Omental fat pad (tissue), 3 donors: ENCODE measurements at regions not wholly inside any gene's neighbourhood (a gene's known extent, or its start where the extent isn't known, plus 50 kb on each side); places are given as distances from the start of the nearest gene placed in this dataset.

Experiments used
- ATAC-seq: fragments of 150-250 bp; one replicate; pipeline ENCODE4 v1.9.1; 2016; ENCODE audit warnings: mild to moderate bottlenecking, moderate library complexity; ENCODE audit not compliant: low FRiP score
- DNase-seq: peaks from one replicate; pipeline ENCODE4 v3.0.0-alpha.2; 2019; ENCODE audit warnings: low spot score
- TF ChIP-seq, protein P1 (sequence below), 3 donors: fragments of 450-650 bp; IDR thresholded peaks; one replicate each; pipeline ENCODE4 v1.5.1; 2016 to 2017; ENCODE audit warnings: antibody characterized with exemption in 3 of 3, mild to moderate bottlenecking in 3 of 3, moderate library complexity in 2 of 3

DNA sequence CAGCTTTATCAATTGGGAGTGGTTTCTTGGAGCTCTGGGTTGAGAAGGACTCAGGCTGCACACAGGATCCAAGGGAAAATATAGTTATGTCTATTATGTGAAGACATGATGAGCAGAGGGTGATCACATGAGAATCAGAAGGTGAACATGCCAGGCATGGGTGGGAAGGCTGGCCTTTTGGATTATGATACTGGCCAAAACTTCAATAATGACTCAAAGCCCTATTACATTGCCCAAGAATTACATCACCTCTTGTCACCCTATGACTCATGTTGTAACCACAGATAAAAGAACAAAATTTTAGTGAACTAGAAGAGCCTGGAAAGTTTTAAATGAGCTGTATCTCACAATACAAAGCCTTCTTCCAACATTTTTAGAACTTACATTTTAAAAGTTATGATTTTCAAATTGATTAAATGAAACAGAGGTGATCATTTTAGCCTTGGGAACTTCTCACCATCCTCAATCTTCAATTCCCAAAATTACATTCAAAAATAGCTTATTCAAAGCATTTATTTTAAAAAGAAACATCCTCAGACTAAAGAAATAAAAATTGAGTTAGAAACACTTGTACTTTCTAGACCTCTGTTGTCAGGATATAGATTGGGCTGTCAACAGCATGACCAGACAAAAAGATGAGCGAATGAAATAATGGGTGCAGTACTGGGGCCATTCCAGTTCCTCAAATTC lies 428.3 kb downstream of the MBD2 start:
- no peak for DNase-seq
- ATAC-seq, result peak; percentile 70
- TF ChIP-seq, protein P1, sequence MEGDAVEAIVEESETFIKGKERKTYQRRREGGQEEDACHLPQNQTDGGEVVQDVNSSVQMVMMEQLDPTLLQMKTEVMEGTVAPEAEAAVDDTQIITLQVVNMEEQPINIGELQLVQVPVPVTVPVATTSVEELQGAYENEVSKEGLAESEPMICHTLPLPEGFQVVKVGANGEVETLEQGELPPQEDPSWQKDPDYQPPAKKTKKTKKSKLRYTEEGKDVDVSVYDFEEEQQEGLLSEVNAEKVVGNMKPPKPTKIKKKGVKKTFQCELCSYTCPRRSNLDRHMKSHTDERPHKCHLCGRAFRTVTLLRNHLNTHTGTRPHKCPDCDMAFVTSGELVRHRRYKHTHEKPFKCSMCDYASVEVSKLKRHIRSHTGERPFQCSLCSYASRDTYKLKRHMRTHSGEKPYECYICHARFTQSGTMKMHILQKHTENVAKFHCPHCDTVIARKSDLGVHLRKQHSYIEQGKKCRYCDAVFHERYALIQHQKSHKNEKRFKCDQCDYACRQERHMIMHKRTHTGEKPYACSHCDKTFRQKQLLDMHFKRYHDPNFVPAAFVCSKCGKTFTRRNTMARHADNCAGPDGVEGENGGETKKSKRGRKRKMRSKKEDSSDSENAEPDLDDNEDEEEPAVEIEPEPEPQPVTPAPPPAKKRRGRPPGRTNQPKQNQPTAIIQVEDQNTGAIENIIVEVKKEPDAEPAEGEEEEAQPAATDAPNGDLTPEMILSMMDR (IDR thresholded peaks at IDR 0.05), result no peak

- no peak for DNase-seq
- TF ChIP-seq, protein P1 (IDR thresholded peaks at IDR 0.05), result no peak
- no peak for ATAC-seq
Observed at GRCh38 chr18:53795610-53796009, 428.9 kb downstream of the MBD2 start.

DNA sequence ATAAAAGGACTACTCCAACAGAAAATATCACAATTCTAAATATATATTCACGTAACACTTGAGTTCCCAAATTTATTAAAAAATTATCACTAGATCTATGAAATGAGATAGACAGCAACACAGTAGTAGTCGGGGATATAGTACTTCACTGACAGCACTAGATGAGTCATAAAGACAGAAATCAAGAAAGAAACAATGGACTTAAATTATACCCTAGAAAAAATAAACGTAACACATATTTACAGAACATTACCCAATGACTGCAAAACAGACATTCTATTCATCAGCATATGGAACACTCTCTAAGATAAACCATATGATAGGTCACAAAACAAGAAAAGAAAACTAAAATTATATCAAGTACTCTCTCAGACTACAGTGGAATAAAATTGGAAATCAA lies 429.4 kb downstream of the MBD2 start:
- TF ChIP-seq, protein P1 (IDR thresholded peaks at IDR 0.05), result no peak
- DNase-seq (no peak), ATAC-seq (no peak)

DNA sequence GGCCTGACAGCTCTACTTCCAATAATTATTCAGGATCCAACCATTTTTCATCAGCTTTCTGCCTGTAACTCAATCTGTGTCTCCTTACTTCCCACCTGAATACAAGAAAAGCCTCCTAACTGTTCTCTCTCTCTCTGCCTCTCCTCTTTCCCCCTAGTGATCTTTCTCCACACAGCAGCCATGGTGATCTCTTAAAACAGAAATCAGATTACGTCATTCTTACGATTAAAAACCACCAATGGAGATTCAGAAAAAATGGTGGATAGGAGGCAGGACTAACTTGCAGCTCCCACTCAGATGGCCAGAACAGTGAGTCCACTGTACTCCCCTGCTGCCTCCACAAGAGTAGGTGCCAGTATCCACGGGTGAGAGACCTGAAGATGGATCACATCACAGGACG lies 431.7 kb downstream of the MBD2 start:
- TF ChIP-seq, protein P1 (IDR thresholded peaks at IDR 0.05), result no peak
- ATAC-seq, result no peak
- DNase-seq, result no peak

GRCh38 chr18:53790786-53791185 lies 433.7 kb downstream of the MBD2 start:
- TF ChIP-seq, protein P1 (IDR thresholded peaks at IDR 0.05), result no peak
- ATAC-seq (no peak), DNase-seq (no peak)

DNA sequence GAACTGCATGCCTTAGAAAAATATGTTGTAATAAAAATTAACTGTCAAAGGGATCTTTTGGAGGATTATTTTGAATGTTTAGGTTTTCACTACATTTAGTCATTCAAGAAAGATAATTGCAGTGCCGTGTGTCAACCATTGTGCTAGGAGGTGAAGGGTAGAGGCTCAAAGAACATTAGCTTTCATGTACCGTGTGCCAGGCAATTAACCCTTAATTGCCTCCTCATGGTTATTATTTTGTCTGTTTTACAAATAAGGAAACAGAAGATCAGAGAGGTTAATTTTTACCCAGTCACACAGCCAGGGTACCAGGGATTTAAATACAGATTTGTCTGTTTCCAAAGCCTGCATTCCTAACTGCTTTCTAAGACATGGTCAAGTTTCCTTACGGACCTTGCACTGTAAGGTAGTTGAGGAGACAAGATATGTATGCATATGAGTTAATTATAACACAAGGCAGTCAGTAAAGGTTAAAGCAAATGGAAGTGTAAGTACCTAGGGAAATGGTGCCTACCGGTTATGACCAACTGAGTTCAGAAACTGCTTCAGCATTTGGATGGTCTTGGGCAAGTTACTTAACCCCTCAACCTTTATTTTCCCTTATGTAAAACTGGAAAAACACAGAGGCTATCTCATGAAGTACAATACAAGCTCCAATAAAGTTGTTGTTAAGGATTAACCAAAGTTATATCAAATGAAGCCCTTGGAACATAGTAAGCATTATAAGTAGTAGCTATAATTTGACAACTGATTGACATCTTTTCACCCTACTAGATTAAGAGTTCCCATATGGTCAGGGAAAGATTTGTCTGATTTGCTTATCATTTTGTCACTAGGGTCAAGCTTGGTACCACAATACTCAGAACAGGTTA lies 434.9 kb downstream of the MBD2 start:
- TF ChIP-seq, protein P1 (IDR thresholded peaks at IDR 0.05), result no peak
- DNase-seq (no peak), ATAC-seq (no peak)
